PC-3 (cell line): ENCODE measurements at regions not wholly inside any gene's neighbourhood (a gene's known extent, or its start where the extent isn't known, plus 50 kb on each side); places are given as distances from the start of the nearest gene placed in this dataset.

Experiments
- EZH2 ChIP-seq: fragments of 300-600 bp; sonication (generic); IDR thresholded peaks from one replicate; pipeline ENCODE4 v1.6.1; 2017; ENCODE audit warnings: antibody characterized with exemption, mild to moderate bottlenecking, low read length; ENCODE audit not compliant: unreplicated experiment
- TF ChIP-seq, protein P1 (sequence below): fragments of 300-600 bp; sonication (generic); conservative IDR thresholded peaks from 2 replicates; pipeline ENCODE4 v1.5.1; 2017; ENCODE audit warnings: antibody characterized with exemption, low read depth, mild to moderate bottlenecking, low read length

DNA sequence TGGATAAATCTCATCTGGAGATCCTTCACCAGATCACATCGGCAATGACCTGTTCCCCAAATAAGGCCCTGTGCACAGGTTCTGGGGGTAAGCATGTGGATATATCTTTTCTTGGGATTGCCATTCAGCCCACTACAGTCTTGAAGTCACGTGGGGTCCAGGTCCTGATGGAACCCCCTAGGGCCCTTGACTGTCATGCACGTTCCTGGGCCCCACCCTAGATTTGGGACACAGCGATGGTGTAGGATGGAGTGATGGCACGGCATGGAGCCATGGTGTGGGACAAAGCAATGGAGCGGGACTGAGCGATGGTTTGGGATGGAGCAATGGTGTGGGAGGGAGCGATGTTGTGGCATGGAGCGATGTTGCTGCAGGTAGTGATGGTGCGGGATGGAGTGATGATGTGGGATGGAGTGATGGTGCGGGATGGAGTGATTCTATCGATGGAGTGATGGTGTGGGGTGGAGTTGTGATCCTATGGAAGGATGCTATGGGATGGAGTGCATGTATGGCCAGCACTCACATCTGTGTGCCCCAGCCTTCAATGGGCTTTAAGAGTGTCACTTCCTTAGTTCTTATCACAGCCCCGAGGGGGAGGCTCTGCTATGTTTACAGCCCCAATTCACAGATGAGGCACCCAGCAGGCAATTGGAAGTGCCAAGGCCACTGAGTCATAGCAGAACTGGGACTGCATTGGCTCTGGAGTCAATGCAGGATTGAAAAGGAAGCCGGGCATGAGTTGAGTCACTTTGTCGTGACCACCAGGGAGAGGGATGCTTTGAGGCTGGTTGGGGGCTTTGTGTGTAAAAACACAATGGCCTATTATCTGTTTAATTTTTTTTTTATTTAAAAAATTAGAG lies 97.0 kb upstream of the C1orf174 start:
- TF ChIP-seq, protein P1, sequence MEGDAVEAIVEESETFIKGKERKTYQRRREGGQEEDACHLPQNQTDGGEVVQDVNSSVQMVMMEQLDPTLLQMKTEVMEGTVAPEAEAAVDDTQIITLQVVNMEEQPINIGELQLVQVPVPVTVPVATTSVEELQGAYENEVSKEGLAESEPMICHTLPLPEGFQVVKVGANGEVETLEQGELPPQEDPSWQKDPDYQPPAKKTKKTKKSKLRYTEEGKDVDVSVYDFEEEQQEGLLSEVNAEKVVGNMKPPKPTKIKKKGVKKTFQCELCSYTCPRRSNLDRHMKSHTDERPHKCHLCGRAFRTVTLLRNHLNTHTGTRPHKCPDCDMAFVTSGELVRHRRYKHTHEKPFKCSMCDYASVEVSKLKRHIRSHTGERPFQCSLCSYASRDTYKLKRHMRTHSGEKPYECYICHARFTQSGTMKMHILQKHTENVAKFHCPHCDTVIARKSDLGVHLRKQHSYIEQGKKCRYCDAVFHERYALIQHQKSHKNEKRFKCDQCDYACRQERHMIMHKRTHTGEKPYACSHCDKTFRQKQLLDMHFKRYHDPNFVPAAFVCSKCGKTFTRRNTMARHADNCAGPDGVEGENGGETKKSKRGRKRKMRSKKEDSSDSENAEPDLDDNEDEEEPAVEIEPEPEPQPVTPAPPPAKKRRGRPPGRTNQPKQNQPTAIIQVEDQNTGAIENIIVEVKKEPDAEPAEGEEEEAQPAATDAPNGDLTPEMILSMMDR: no peak
- no peak for TF ChIP-seq EZH2
